ENCODE measurements at regions not wholly inside any gene's neighbourhood (a gene's known extent, or its start where the extent isn't known, plus 50 kb on each side); places are given as distances from the start of the nearest gene placed in this dataset.
"Not testable (repeated sequence)": the region's sequence is repeated elsewhere in the genome, so short reads cannot be mapped to it uniquely, and the experiment has no call there.

- no peak overlapping the region for H3K9ac ChIP-seq (ENCODE audit: low read length in 2 of 2)
- no peak overlapping the region for H3K27ac ChIP-seq (ENCODE audit: low read length)
- no peaks in the 10 kb centered on the region for H3K4me1 ChIP-seq (ENCODE audit: control insufficient read depth, insufficient read depth, low read length)
- no peaks in the 10 kb centered on the region for H3K9me3 ChIP-seq (ENCODE audit: control insufficient read depth in 2 of 2, low read length in 2 of 2)
- H3K36me3 ChIP-seq (ENCODE audit: control insufficient read depth in 2 of 2, insufficient read depth in 2 of 2, low read length in 2 of 2): no peaks in the 10 kb centered on the region
- H3K27me3 ChIP-seq (ENCODE audit: control insufficient read depth in 1 of 2, insufficient read depth in 2 of 2, low read length in 2 of 2): no peaks in the 10 kb centered on the region
- H3K4me3 ChIP-seq (ENCODE audit: low read length in 2 of 2): no peak overlapping the region
Observed at GRCh38 chr9:10876333-10876732, 263.5 kb upstream of the PTPRD start.

GRCh38 chr9:10890266-10890665 lies 277.5 kb upstream of the PTPRD start:
- H3K4me1 ChIP-seq (ENCODE audit: control insufficient read depth, insufficient read depth, low read length); H3K36me3 ChIP-seq (ENCODE audit: control insufficient read depth in 2 of 2, insufficient read depth in 2 of 2, low read length in 2 of 2); H3K27me3 ChIP-seq (ENCODE audit: control insufficient read depth in 1 of 2, insufficient read depth in 2 of 2, low read length in 2 of 2); H3K4me3 ChIP-seq (ENCODE audit: low read length in 2 of 2); H3K27ac ChIP-seq (ENCODE audit: low read length); H3K9ac ChIP-seq (ENCODE audit: low read length in 2 of 2); H3K9me3 ChIP-seq (ENCODE audit: control insufficient read depth in 2 of 2, low read length in 2 of 2): not testable (repeated sequence)

GRCh38 chr9:10899509-10899908 lies 286.7 kb upstream of the PTPRD start:
- Histone ChIP-seq H3K36me3 (ENCODE audit: control insufficient read depth in 2 of 2, insufficient read depth in 2 of 2, low read length in 2 of 2) (no peaks in the 10 kb centered on the region), H3K9ac (ENCODE audit: low read length in 2 of 2) (no peak overlapping the region), H3K27ac (ENCODE audit: low read length) (no peak overlapping the region), H3K4me3 (ENCODE audit: low read length in 2 of 2) (no peak overlapping the region), H3K9me3 (ENCODE audit: control insufficient read depth in 2 of 2, low read length in 2 of 2) (no peaks in the 10 kb centered on the region), H3K27me3 (ENCODE audit: control insufficient read depth in 1 of 2, insufficient read depth in 2 of 2, low read length in 2 of 2) (no peaks in the 10 kb centered on the region), H3K4me1 (ENCODE audit: control insufficient read depth, insufficient read depth, low read length) (no peaks in the 10 kb centered on the region)

- Histone ChIP-seq H3K9ac (ENCODE audit: low read length in 2 of 2) (no peak overlapping the region), H3K4me3 (ENCODE audit: low read length in 2 of 2) (no peak overlapping the region), H3K27me3 (ENCODE audit: control insufficient read depth in 1 of 2, insufficient read depth in 2 of 2, low read length in 2 of 2) (no peaks in the 10 kb centered on the region), H3K27ac (ENCODE audit: low read length) (no peak overlapping the region), H3K36me3 (ENCODE audit: control insufficient read depth in 2 of 2, insufficient read depth in 2 of 2, low read length in 2 of 2) (no peaks in the 10 kb centered on the region), H3K9me3 (ENCODE audit: control insufficient read depth in 2 of 2, low read length in 2 of 2) (no peaks in the 10 kb centered on the region), H3K4me1 (ENCODE audit: control insufficient read depth, insufficient read depth, low read length) (no peaks in the 10 kb centered on the region)
Observed at GRCh38 chr9:10903969-10904368, 291.2 kb upstream of the PTPRD start.

- no peak overlapping the region for H3K9ac ChIP-seq (ENCODE audit: low read length in 2 of 2)
- no peaks in the 10 kb centered on the region for H3K27me3 ChIP-seq (ENCODE audit: control insufficient read depth in 1 of 2, insufficient read depth in 2 of 2, low read length in 2 of 2)
- peaks cover 0 to 4% of the 10 kb centered on the region in 2 donors for H3K9me3 ChIP-seq (ENCODE audit: control insufficient read depth in 2 of 2, low read length in 2 of 2)
- no peaks in the 10 kb centered on the region for H3K36me3 ChIP-seq (ENCODE audit: control insufficient read depth in 2 of 2, insufficient read depth in 2 of 2, low read length in 2 of 2)
- no peak overlapping the region for H3K4me3 ChIP-seq (ENCODE audit: low read length in 2 of 2)
- H3K27ac ChIP-seq (ENCODE audit: low read length): no peak overlapping the region
- H3K4me1 ChIP-seq (ENCODE audit: control insufficient read depth, insufficient read depth, low read length): no peaks in the 10 kb centered on the region
Observed at GRCh38 chr9:10910779-10911178, 298.0 kb upstream of the PTPRD start.

- H3K27me3 ChIP-seq (ENCODE audit: control insufficient read depth in 1 of 2, insufficient read depth in 2 of 2, low read length in 2 of 2): no peaks in the 10 kb centered on the region
- H3K36me3 ChIP-seq (ENCODE audit: control insufficient read depth in 2 of 2, insufficient read depth in 2 of 2, low read length in 2 of 2): no peaks in the 10 kb centered on the region
- no peak overlapping the region for H3K4me3 ChIP-seq (ENCODE audit: low read length in 2 of 2)
- H3K9ac ChIP-seq (ENCODE audit: low read length in 2 of 2): no peak overlapping the region
- no peak overlapping the region for H3K27ac ChIP-seq (ENCODE audit: low read length)
- H3K4me1 ChIP-seq (ENCODE audit: control insufficient read depth, insufficient read depth, low read length): no peaks in the 10 kb centered on the region
- H3K9me3 ChIP-seq (ENCODE audit: control insufficient read depth in 2 of 2, low read length in 2 of 2): peaks cover 0 to 4% of the 10 kb centered on the region in 2 donors
Observed at GRCh38 chr9:10911373-10911772, 298.6 kb upstream of the PTPRD start.

GRCh38 chr9:10917001-10917400 lies 304.2 kb upstream of the PTPRD start:
- Histone ChIP-seq H3K9ac (ENCODE audit: low read length in 2 of 2) (no peak overlapping the region), H3K27ac (ENCODE audit: low read length) (no peak overlapping the region), H3K4me1 (ENCODE audit: control insufficient read depth, insufficient read depth, low read length) (no peaks in the 10 kb centered on the region), H3K9me3 (ENCODE audit: control insufficient read depth in 2 of 2, low read length in 2 of 2) (no peaks in the 10 kb centered on the region), H3K27me3 (ENCODE audit: control insufficient read depth in 1 of 2, insufficient read depth in 2 of 2, low read length in 2 of 2) (no peaks in the 10 kb centered on the region), H3K36me3 (ENCODE audit: control insufficient read depth in 2 of 2, insufficient read depth in 2 of 2, low read length in 2 of 2) (no peaks in the 10 kb centered on the region), H3K4me3 (ENCODE audit: low read length in 2 of 2) (no peak overlapping the region)

- Histone ChIP-seq H3K4me3 (ENCODE audit: low read length in 2 of 2) (no peak overlapping the region), H3K27me3 (ENCODE audit: control insufficient read depth in 1 of 2, insufficient read depth in 2 of 2, low read length in 2 of 2) (no peaks in the 10 kb centered on the region), H3K36me3 (ENCODE audit: control insufficient read depth in 2 of 2, insufficient read depth in 2 of 2, low read length in 2 of 2) (no peaks in the 10 kb centered on the region), H3K4me1 (ENCODE audit: control insufficient read depth, insufficient read depth, low read length) (no peaks in the 10 kb centered on the region), H3K27ac (ENCODE audit: low read length) (no peak overlapping the region), H3K9ac (ENCODE audit: low read length in 2 of 2) (no peak overlapping the region), H3K9me3 (ENCODE audit: control insufficient read depth in 2 of 2, low read length in 2 of 2) (no peaks in the 10 kb centered on the region)
Observed at GRCh38 chr9:10921671-10922070, 308.9 kb upstream of the PTPRD start.

- Histone ChIP-seq H3K36me3 (ENCODE audit: control insufficient read depth in 2 of 2, insufficient read depth in 2 of 2, low read length in 2 of 2) (no peaks in the 10 kb centered on the region), H3K27ac (ENCODE audit: low read length) (no peak overlapping the region), H3K9me3 (ENCODE audit: control insufficient read depth in 2 of 2, low read length in 2 of 2) (no peaks in the 10 kb centered on the region), H3K4me3 (ENCODE audit: low read length in 2 of 2) (no peak overlapping the region), H3K4me1 (ENCODE audit: control insufficient read depth, insufficient read depth, low read length) (no peaks in the 10 kb centered on the region), H3K27me3 (ENCODE audit: control insufficient read depth in 1 of 2, insufficient read depth in 2 of 2, low read length in 2 of 2) (no peaks in the 10 kb centered on the region), H3K9ac (ENCODE audit: low read length in 2 of 2) (no peak overlapping the region)
Observed at GRCh38 chr9:10925896-10926295, 313.1 kb upstream of the PTPRD start.

GRCh38 chr9:10928372-10928771 lies 315.6 kb upstream of the PTPRD start:
- H3K4me1 ChIP-seq (ENCODE audit: control insufficient read depth, insufficient read depth, low read length): no peaks in the 10 kb centered on the region
- no peaks in the 10 kb centered on the region for H3K36me3 ChIP-seq (ENCODE audit: control insufficient read depth in 2 of 2, insufficient read depth in 2 of 2, low read length in 2 of 2)
- no peak overlapping the region for H3K9ac ChIP-seq (ENCODE audit: low read length in 2 of 2)
- no peaks in the 10 kb centered on the region for H3K27me3 ChIP-seq (ENCODE audit: control insufficient read depth in 1 of 2, insufficient read depth in 2 of 2, low read length in 2 of 2)
- H3K27ac ChIP-seq (ENCODE audit: low read length): no peak overlapping the region
- no peaks in the 10 kb centered on the region for H3K9me3 ChIP-seq (ENCODE audit: control insufficient read depth in 2 of 2, low read length in 2 of 2)
- H3K4me3 ChIP-seq (ENCODE audit: low read length in 2 of 2): no peak overlapping the region

GRCh38 chr9:10930081-10930480 lies 317.3 kb upstream of the PTPRD start:
- no peak overlapping the region for H3K4me3 ChIP-seq (ENCODE audit: low read length in 2 of 2)
- no peaks in the 10 kb centered on the region for H3K4me1 ChIP-seq (ENCODE audit: control insufficient read depth, insufficient read depth, low read length)
- H3K27me3 ChIP-seq (ENCODE audit: control insufficient read depth in 1 of 2, insufficient read depth in 2 of 2, low read length in 2 of 2): no peaks in the 10 kb centered on the region
- no peaks in the 10 kb centered on the region for H3K9me3 ChIP-seq (ENCODE audit: control insufficient read depth in 2 of 2, low read length in 2 of 2)
- H3K36me3 ChIP-seq (ENCODE audit: control insufficient read depth in 2 of 2, insufficient read depth in 2 of 2, low read length in 2 of 2): no peaks in the 10 kb centered on the region
- H3K27ac ChIP-seq (ENCODE audit: low read length): no peak overlapping the region
- no peak overlapping the region for H3K9ac ChIP-seq (ENCODE audit: low read length in 2 of 2)

Data from stomach smooth muscle (tissue), 2 donors.